ENCODE measurements at regions not wholly inside any gene's neighbourhood (a gene's known extent, or its start where the extent isn't known, plus 50 kb on each side); places are given as distances from the start of the nearest gene placed in this dataset.

- ATAC-seq (ENCODE audit: low read depth in 2 of 2) (no peak), DNase-seq (no peak)
- H3K27ac Mint-ChIP-seq, result peak overlapping the region in 1 of 6 donors; percentile 4
- peaks cover 0 to 27% (median 5%) of the 10 kb centered on the region in 7 donors for H3K9me3 Mint-ChIP-seq
- no peaks in the 10 kb centered on the region for H3K36me3 Mint-ChIP-seq
- H3K4me3 Mint-ChIP-seq, result no peak overlapping the region
- no peaks in the 10 kb centered on the region for H3K27me3 Mint-ChIP-seq
- H3K4me1 Mint-ChIP-seq, result no peaks in the 10 kb centered on the region
These were observed 197.1 kb upstream of the TSHZ3 start for GRCh38 chr19:31546205-31546960.

GRCh38 chr19:31548941-31549340 is 199.7 kb upstream of the TSHZ3 start:
- Mint-ChIP-seq H3K27ac (no peak overlapping the region), H3K9me3 (peaks cover 0 to 31% (median 4%) of the 10 kb centered on the region in 7 donors), H3K4me3 (no peak overlapping the region), H3K4me1 (no peaks in the 10 kb centered on the region), H3K27me3 (no peaks in the 10 kb centered on the region), H3K36me3 (no peaks in the 10 kb centered on the region)
- ATAC-seq (ENCODE audit: low read depth in 2 of 2) (no peak), DNase-seq (no peak)

GRCh38 chr19:31553112-31553845 is 204.0 kb upstream of the TSHZ3 start:
- H3K36me3 Mint-ChIP-seq, result no peaks in the 10 kb centered on the region
- H3K27ac Mint-ChIP-seq, result peak overlapping the region in 1 of 6 donors; percentile 25
- no peak for DNase-seq
- no peak for ATAC-seq (ENCODE audit: low read depth in 2 of 2)
- H3K9me3 Mint-ChIP-seq, result peaks cover 0 to 25% (median 2%) of the 10 kb centered on the region in 7 donors
- H3K4me1 Mint-ChIP-seq, result no peaks in the 10 kb centered on the region
- no peak overlapping the region for H3K4me3 Mint-ChIP-seq
- H3K27me3 Mint-ChIP-seq, result no peaks in the 10 kb centered on the region

- DNase-seq (no peak), ATAC-seq (ENCODE audit: low read depth in 2 of 2) (no peak)
- H3K4me3 Mint-ChIP-seq, result no peak overlapping the region
- H3K9me3 Mint-ChIP-seq, result peaks cover 0 to 25% (median 2%) of the 10 kb centered on the region in 7 donors
- H3K27ac Mint-ChIP-seq, result no peak overlapping the region
- no peaks in the 10 kb centered on the region for H3K27me3 Mint-ChIP-seq
- H3K4me1 Mint-ChIP-seq, result no peaks in the 10 kb centered on the region
- no peaks in the 10 kb centered on the region for H3K36me3 Mint-ChIP-seq
These were observed 204.6 kb upstream of the TSHZ3 start for GRCh38 chr19:31553846-31554215.

GRCh38 chr19:31554360-31554759 is 205.1 kb upstream of the TSHZ3 start:
- ATAC-seq (ENCODE audit: low read depth in 2 of 2) (no peak), DNase-seq (no peak)

GRCh38 chr19:31555634-31556215 is 206.5 kb upstream of the TSHZ3 start:
- Mint-ChIP-seq H3K27me3 (no peaks in the 10 kb centered on the region), H3K4me3 (no peak overlapping the region), H3K27ac (peak overlapping the region in 1 of 6 donors; percentile 25), H3K9me3 (peaks cover 0 to 19% (median 6%) of the 10 kb centered on the region in 7 donors), H3K36me3 (peaks cover 0 to 8% of the 10 kb centered on the region in 2 donors), H3K4me1 (no peaks in the 10 kb centered on the region)
- ATAC-seq (ENCODE audit: low read depth in 2 of 2) (no peak), DNase-seq (no peak)

More at GRCh38 chr19:31554360-31554759, 205.1 kb upstream of the TSHZ3 start:
- Mint-ChIP-seq H3K9me3 (peaks cover 0 to 21% (median 2%) of the 10 kb centered on the region in 7 donors), H3K36me3 (peaks cover 0 to under 1% of the 10 kb centered on the region in 2 donors), H3K4me3 (no peak overlapping the region), H3K4me1 (no peaks in the 10 kb centered on the region), H3K27ac (no peak overlapping the region), H3K27me3 (no peaks in the 10 kb centered on the region)

- Mint-ChIP-seq H3K4me3 (no peak overlapping the region), H3K27me3 (no peaks in the 10 kb centered on the region), H3K36me3 (peaks cover 0 to 13% of the 10 kb centered on the region in 2 donors), H3K27ac (no peak overlapping the region), H3K4me1 (no peaks in the 10 kb centered on the region), H3K9me3 (peaks cover 0 to 19% (median 7%) of the 10 kb centered on the region in 7 donors)
- DNase-seq (no peak), ATAC-seq (ENCODE audit: low read depth in 2 of 2) (no peak)
These were observed 210.3 kb upstream of the TSHZ3 start for GRCh38 chr19:31559494-31559893.

- DNase-seq (no peak), ATAC-seq (ENCODE audit: low read depth in 2 of 2) (no peak)
- Mint-ChIP-seq H3K9me3 (peaks cover 0 to 19% (median 9%) of the 10 kb centered on the region in 7 donors), H3K4me3 (no peak overlapping the region), H3K4me1 (no peaks in the 10 kb centered on the region), H3K27me3 (no peaks in the 10 kb centered on the region), H3K36me3 (peaks cover 0 to 13% of the 10 kb centered on the region in 2 donors), H3K27ac (no peak overlapping the region)
These were observed 211.1 kb upstream of the TSHZ3 start for GRCh38 chr19:31560086-31561060.

GRCh38 chr19:31562966-31563612 is 213.9 kb upstream of the TSHZ3 start:
- Mint-ChIP-seq H3K27me3 (no peaks in the 10 kb centered on the region), H3K27ac (no peak overlapping the region), H3K4me3 (no peak overlapping the region), H3K36me3 (peaks cover 0 to 13% of the 10 kb centered on the region in 2 donors), H3K9me3 (peaks cover 0 to 17% (median 10%) of the 10 kb centered on the region in 7 donors), H3K4me1 (no peaks in the 10 kb centered on the region)
- DNase-seq, result no peak
- ATAC-seq (ENCODE audit: low read depth in 2 of 2), result no peak

- Mint-ChIP-seq H3K4me3 (no peak overlapping the region), H3K27ac (no peak overlapping the region), H3K9me3 (peaks cover 0 to 12% (median 1%) of the 10 kb centered on the region in 7 donors), H3K27me3 (no peaks in the 10 kb centered on the region), H3K4me1 (no peaks in the 10 kb centered on the region), H3K36me3 (no peaks in the 10 kb centered on the region)
- ATAC-seq (ENCODE audit: low read depth in 2 of 2) (no peak), DNase-seq (no peak)
These were observed 218.5 kb upstream of the TSHZ3 start for GRCh38 chr19:31567776-31568175.

GRCh38 chr19:31568724-31569123 is 219.5 kb upstream of the TSHZ3 start:
- H3K4me1 Mint-ChIP-seq, result no peaks in the 10 kb centered on the region
- no peaks in the 10 kb centered on the region for H3K36me3 Mint-ChIP-seq
- peaks cover 0 to 12% (median 1%) of the 10 kb centered on the region in 7 donors for H3K9me3 Mint-ChIP-seq
- ATAC-seq (ENCODE audit: low read depth in 2 of 2) (no peak), DNase-seq (no peak)
- no peaks in the 10 kb centered on the region for H3K27me3 Mint-ChIP-seq
- no peak overlapping the region for H3K4me3 Mint-ChIP-seq
- H3K27ac Mint-ChIP-seq, result no peak overlapping the region

GRCh38 chr19:31570718-31571117 is 221.5 kb upstream of the TSHZ3 start:
- Mint-ChIP-seq H3K9me3 (peaks cover 0 to 6% (median 0%) of the 10 kb centered on the region in 7 donors), H3K27ac (no peak overlapping the region), H3K27me3 (no peaks in the 10 kb centered on the region), H3K36me3 (no peaks in the 10 kb centered on the region), H3K4me1 (no peaks in the 10 kb centered on the region), H3K4me3 (no peak overlapping the region)
- no peak for DNase-seq
- ATAC-seq (ENCODE audit: low read depth in 2 of 2), result no peak
